ENCODE measurements at regions not wholly inside any gene's neighbourhood (a gene's known extent, or its start where the extent isn't known, plus 50 kb on each side); places are given as distances from the start of the nearest gene placed in this dataset.

DNA sequence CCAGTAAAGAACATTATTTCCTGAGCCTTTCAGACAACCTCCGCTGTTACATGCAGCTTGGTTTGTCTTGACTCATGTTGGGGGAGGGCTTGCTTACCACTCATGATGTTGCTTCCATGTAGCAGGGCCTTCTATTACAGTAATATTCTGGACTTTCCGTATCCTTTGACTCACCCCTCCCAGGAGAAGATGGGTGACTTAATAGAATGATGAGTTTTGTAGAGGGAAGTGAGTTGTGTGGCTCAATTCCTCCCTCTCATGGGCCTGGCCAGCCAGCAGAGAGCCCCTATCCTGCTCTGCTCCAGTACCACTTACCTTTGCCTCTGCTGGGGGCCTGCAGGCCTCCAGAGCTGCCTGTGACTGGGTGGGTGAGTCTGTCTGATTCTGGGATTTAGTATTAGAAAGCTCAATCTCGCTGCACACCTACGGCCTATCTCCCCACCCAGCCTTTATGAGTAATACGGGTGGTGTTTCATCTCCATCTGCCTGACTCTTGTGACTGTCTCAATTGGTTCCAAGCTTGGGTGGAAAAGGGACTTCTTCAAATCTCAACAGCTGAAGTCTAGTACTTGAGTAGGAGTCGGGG is 52.6 kb upstream of the KLF9 start:
- TF ChIP-seq, protein P1, sequence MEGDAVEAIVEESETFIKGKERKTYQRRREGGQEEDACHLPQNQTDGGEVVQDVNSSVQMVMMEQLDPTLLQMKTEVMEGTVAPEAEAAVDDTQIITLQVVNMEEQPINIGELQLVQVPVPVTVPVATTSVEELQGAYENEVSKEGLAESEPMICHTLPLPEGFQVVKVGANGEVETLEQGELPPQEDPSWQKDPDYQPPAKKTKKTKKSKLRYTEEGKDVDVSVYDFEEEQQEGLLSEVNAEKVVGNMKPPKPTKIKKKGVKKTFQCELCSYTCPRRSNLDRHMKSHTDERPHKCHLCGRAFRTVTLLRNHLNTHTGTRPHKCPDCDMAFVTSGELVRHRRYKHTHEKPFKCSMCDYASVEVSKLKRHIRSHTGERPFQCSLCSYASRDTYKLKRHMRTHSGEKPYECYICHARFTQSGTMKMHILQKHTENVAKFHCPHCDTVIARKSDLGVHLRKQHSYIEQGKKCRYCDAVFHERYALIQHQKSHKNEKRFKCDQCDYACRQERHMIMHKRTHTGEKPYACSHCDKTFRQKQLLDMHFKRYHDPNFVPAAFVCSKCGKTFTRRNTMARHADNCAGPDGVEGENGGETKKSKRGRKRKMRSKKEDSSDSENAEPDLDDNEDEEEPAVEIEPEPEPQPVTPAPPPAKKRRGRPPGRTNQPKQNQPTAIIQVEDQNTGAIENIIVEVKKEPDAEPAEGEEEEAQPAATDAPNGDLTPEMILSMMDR (conservative IDR thresholded peaks at IDR 0.05 in 1 of 2, IDR thresholded peaks at IDR 0.05 in 1 of 2; ENCODE audit: extremely low read depth in 1 of 2, insufficient read depth in 1 of 2, low read depth in 1 of 2, low read length in 2 of 2): peak in 1 of 2 donors; percentile 1
- no peak for TF ChIP-seq EZH2 (IDR thresholded peaks at IDR 0.05; ENCODE audit: borderline replicate concordance, low read length)
